H1 (cell line): ENCODE measurements at regions not wholly inside any gene's neighbourhood (a gene's known extent, or its start where the extent isn't known, plus 50 kb on each side); places are given as distances from the start of the nearest gene placed in this dataset.

Experiments
- RAD21 ChIP-seq, 2 experiments: IDR thresholded peaks in 1 of 2; conservative IDR thresholded peaks in 1 of 2; 2 replicates each; pipeline ENCODE4 v1.6.1; 2011; ENCODE audit warnings: low read depth in 2 of 2, low read length in 2 of 2, improper control_type of control experiment in 1 of 2, inconsistent platforms in 1 of 2, mild to moderate bottlenecking in 1 of 2, moderate library complexity in 1 of 2
- TF ChIP-seq, protein P1 (sequence below), 3 experiments: IDR thresholded peaks; 1 replicate in 2 of 3; 2 replicates in 1 of 3; pipeline versions ENCODE4 v1.5.1 to v1.6.1; 2011; ENCODE audit warnings: low read length in 3 of 3, mild to moderate bottlenecking in 3 of 3, inconsistent platforms in 2 of 3, low read depth in 1 of 3, moderate library complexity in 1 of 3; ENCODE audit not compliant: insufficient read depth in 1 of 3; ENCODE audit errors: control extremely low read depth in 1 of 3
- TF ChIP-seq, protein P2 (sequence below): IDR thresholded peaks from 2 replicates; pipeline ENCODE4 v1.6.1; 2011; ENCODE audit warnings: low read length, improper control_type of control experiment

DNA sequence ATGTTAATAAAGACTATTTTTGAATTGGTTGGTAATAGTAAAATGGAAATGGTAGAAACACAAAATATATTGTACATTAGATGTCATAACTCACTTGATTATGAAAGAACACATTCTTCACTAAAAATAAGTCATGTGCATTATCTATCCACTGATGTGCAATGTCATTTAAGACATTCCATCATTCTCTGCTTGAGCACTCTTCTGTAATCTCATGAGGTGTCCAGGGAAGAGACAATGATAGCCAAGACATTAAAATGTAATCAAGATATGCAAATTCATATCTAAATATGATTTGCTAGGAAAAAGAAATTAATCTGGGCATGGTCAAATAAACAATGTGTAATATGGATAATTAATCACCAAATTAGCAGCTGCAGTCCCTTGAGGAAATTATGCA, 422.5 kb downstream of the BTG1 start:
- no peak for TF ChIP-seq RAD21 (IDR thresholded peaks at IDR 0.05 in 1 of 2, conservative IDR thresholded peaks at IDR 0.05 in 1 of 2; ENCODE audit: low read depth in 2 of 2, low read length in 2 of 2)
- TF ChIP-seq, protein P1, sequence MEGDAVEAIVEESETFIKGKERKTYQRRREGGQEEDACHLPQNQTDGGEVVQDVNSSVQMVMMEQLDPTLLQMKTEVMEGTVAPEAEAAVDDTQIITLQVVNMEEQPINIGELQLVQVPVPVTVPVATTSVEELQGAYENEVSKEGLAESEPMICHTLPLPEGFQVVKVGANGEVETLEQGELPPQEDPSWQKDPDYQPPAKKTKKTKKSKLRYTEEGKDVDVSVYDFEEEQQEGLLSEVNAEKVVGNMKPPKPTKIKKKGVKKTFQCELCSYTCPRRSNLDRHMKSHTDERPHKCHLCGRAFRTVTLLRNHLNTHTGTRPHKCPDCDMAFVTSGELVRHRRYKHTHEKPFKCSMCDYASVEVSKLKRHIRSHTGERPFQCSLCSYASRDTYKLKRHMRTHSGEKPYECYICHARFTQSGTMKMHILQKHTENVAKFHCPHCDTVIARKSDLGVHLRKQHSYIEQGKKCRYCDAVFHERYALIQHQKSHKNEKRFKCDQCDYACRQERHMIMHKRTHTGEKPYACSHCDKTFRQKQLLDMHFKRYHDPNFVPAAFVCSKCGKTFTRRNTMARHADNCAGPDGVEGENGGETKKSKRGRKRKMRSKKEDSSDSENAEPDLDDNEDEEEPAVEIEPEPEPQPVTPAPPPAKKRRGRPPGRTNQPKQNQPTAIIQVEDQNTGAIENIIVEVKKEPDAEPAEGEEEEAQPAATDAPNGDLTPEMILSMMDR (IDR thresholded peaks at IDR 0.05; ENCODE audit: control extremely low read depth in 1 of 3, insufficient read depth in 1 of 3, low read depth in 1 of 3, low read length in 3 of 3), result no peak
- TF ChIP-seq, protein P2, sequence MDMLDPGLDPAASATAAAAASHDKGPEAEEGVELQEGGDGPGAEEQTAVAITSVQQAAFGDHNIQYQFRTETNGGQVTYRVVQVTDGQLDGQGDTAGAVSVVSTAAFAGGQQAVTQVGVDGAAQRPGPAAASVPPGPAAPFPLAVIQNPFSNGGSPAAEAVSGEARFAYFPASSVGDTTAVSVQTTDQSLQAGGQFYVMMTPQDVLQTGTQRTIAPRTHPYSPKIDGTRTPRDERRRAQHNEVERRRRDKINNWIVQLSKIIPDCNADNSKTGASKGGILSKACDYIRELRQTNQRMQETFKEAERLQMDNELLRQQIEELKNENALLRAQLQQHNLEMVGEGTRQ, result no peak
